Muscle of leg (tissue), 3 donors: ENCODE measurements at regions not wholly inside any gene's neighbourhood (a gene's known extent, or its start where the extent isn't known, plus 50 kb on each side); places are given as distances from the start of the nearest gene placed in this dataset.

Source experiments
- DNase-seq: peaks from one replicate; pipeline ENCODE4 v3.0.0; 2013
- H3K27ac ChIP-seq: one replicate; pipeline ENCODE4 v1.5.1; 2013; ENCODE audit warnings: mild to moderate bottlenecking, low read length, control low read depth
- H3K27me3 ChIP-seq: one replicate; pipeline ENCODE4 v1.6.1; 2013; ENCODE audit warnings: low read length; ENCODE audit not compliant: control insufficient read depth, insufficient read depth
- H3K36me3 ChIP-seq: one replicate; pipeline ENCODE4 v1.6.1; 2013; ENCODE audit warnings: low read length; ENCODE audit not compliant: control insufficient read depth, insufficient read depth
- H3K4me1 ChIP-seq: one replicate; pipeline ENCODE4 v1.6.1; 2013; ENCODE audit warnings: low read length; ENCODE audit not compliant: control insufficient read depth, insufficient read depth
- H3K4me3 ChIP-seq: one replicate; pipeline ENCODE4 v1.5.1; 2013; ENCODE audit warnings: low read length, control low read depth
- H3K9me3 ChIP-seq: replicated peaks from 2 replicates; pipeline ENCODE4 v1.6.1; 2013; ENCODE audit warnings: low read depth, low read length; ENCODE audit not compliant: control insufficient read depth
- WGBS: methylation state at CpG from one replicate; pipeline ENCODE4 v1.1.5; 2013; ENCODE audit warnings: missing lambda C conversion rate; ENCODE audit not compliant: insufficient coverage; 5-methylcytosine and 5-hydroxymethylcytosine counted together

DNA sequence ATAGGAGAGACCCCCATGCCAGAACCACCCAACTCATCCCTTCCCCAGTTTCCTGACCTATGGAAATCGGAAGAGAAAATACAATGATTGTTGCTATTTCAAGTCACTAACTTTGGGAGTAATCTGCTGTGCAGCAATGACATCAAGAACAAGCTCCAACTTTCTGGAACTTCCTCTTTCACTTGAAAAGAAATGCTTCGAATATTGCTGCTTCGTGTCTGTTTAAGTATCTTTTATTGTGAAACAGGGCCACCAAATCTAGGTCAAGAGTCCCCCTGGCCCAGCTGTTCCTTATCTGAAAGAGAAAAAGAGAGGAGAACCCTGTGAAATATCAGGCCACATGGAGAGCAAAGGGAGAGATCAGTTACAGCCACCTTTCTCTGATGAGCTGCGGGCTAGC is 59.4 kb upstream of the DNAH5 start:
- Histone ChIP-seq H3K27me3 (no peaks in the 10 kb centered on the region), H3K4me1 (no peaks in the 10 kb centered on the region), H3K9me3 (no peaks in the 10 kb centered on the region), H3K36me3 (no peaks in the 10 kb centered on the region), H3K4me3 (no peak overlapping the region), H3K27ac (no peak overlapping the region)
- DNase-seq, result no peak
- 100% methylated on average over 1 of the region's 4 CpGs for WGBS

- 77% methylated on average over 2 of the region's 2 CpGs for WGBS
- Histone ChIP-seq H3K36me3 (no peaks in the 10 kb centered on the region), H3K9me3 (no peaks in the 10 kb centered on the region), H3K27ac (no peak overlapping the region), H3K4me3 (no peak overlapping the region), H3K4me1 (no peaks in the 10 kb centered on the region), H3K27me3 (no peaks in the 10 kb centered on the region)
- DNase-seq, result no peak
These were observed 59.0 kb upstream of the DNAH5 start for GRCh38 chr5:14003513-14003912.

- peaks cover 6% of the 10 kb centered on the region for H3K27me3 ChIP-seq
- peaks cover 6% of the 10 kb centered on the region for H3K9me3 ChIP-seq
- no peaks in the 10 kb centered on the region for H3K4me1 ChIP-seq
- H3K36me3 ChIP-seq, result no peaks in the 10 kb centered on the region
- no peak overlapping the region for H3K4me3 ChIP-seq
- WGBS, result no CpG with 5 or more reads among the region's 4 CpGs
- no peak for DNase-seq
- no peak overlapping the region for H3K27ac ChIP-seq
These were observed 53.8 kb upstream of the DNAH5 start for GRCh38 chr5:13998254-13998653.

DNA sequence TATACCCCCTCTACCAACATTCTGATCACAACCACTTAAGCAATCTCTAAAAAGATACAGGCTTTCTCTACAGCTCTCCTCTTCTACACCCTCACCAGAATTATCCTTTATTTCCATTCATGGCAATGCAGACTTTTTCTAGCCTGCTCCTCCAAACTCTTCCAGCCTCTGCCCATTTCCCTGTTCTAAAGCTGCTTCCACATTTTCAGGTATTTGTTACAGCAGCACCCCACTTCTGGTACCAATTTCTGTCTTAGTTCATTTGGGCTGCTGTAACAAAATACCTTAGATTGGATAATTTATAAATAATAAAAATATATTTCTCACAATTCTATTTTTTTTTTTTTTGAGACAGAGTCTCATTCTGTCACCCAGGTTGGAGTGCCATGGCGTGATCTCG is 53.0 kb upstream of the DNAH5 start:
- no peak for DNase-seq
- H3K9me3 ChIP-seq, result peaks cover 6% of the 10 kb centered on the region
- WGBS, result no CpG with 5 or more reads among the region's 2 CpGs

DNA sequence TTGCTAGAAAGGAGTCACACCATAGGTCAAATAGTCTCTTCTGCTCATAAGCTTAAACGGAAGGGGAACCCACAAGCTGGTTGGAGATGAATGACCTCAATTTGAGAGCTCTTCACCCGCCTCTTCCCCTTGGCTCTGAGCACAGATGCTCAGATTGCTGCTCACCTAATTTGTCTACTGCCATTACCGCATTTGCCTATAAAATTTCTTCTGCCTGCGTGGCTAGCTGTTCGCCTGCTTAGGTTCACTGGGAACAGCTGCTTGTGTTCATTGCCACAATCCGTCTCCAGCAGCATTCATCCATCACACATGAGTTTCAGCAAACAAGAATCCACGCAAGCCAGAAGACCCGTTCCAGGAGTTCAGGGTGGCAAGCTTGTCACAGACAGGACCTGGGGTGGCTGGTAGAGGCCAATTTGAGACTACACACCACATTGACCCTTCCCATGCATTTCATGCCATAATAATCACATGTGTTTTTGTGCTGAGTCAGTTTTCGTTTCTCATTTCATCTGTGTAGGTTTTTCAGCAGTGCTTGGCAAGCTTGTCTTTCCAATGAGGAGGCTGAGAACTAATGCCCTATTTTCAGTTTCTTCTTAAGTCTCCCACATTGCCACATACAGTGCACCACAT is 50.2 kb upstream of the DNAH5 start:
- H3K27me3 ChIP-seq, result peaks cover 6% of the 10 kb centered on the region
- no peak overlapping the region for H3K27ac ChIP-seq
- no peak overlapping the region for H3K4me3 ChIP-seq
- H3K36me3 ChIP-seq, result no peaks in the 10 kb centered on the region
- peak; percentile 24 for DNase-seq
- no peaks in the 10 kb centered on the region for H3K4me1 ChIP-seq
- H3K9me3 ChIP-seq, result peaks cover 6% of the 10 kb centered on the region
- WGBS, result 44% methylated on average over 5 of the region's 9 CpGs

More for the DNA sequence above, 53.0 kb upstream of the DNAH5 start:
- H3K36me3 ChIP-seq, result no peaks in the 10 kb centered on the region
- H3K27ac ChIP-seq, result no peak overlapping the region
- H3K4me1 ChIP-seq, result no peaks in the 10 kb centered on the region
- peaks cover 6% of the 10 kb centered on the region for H3K27me3 ChIP-seq
- H3K4me3 ChIP-seq, result no peak overlapping the region
